RWPE2 (cell line): ENCODE measurements at regions not wholly inside any gene's neighbourhood (a gene's known extent, or its start where the extent isn't known, plus 50 kb on each side); places are given as distances from the start of the nearest gene placed in this dataset.

ENCODE experiments used
- ATAC-seq: fragments of 200-7000 bp; cut with Tn5 transposase; 3 replicates; pipeline ENCODE4 v1.9.1; 2021; ENCODE audit warnings: low read depth
- DNase-seq: peaks from one replicate; pipeline ENCODE4 v3.0.0-alpha.2; 2020; ENCODE audit warnings: low spot score
- H3K27ac ChIP-seq: fragments of 450-650 bp; 2 replicates; pipeline ENCODE4 v1.5.1; 2017; ENCODE audit warnings: mild to moderate bottlenecking; ENCODE audit not compliant: poor library complexity, severe bottlenecking
- H3K27me3 ChIP-seq: fragments of 250-450 bp; sonication (Bioruptor Pico); 2 replicates; pipeline ENCODE4 v1.5.1; 2021; ENCODE audit warnings: mild to moderate bottlenecking, moderate library complexity; ENCODE audit not compliant: insufficient read depth, poor library complexity, severe bottlenecking
- H3K36me3 ChIP-seq: fragments of 250-450 bp; sonication (Bioruptor Pico); 2 replicates; pipeline ENCODE4 v1.5.1; 2020; ENCODE audit warnings: low read depth, mild to moderate bottlenecking, moderate library complexity
- H3K4me1 ChIP-seq: fragments of 250-450 bp; sonication (Bioruptor Pico); 2 replicates; pipeline ENCODE4 v1.5.1; 2021; ENCODE audit warnings: mild to moderate bottlenecking, moderate library complexity; ENCODE audit not compliant: insufficient read depth, poor library complexity, severe bottlenecking
- H3K4me3 ChIP-seq: fragments of 250-450 bp; sonication (Bioruptor Pico); 2 replicates; pipeline ENCODE4 v1.5.1; 2021; ENCODE audit warnings: mild to moderate bottlenecking, moderate library complexity; ENCODE audit not compliant: severe bottlenecking
- H3K9me3 ChIP-seq: fragments of 250-450 bp; sonication (Bioruptor Pico); 2 replicates; pipeline ENCODE4 v1.5.1; 2021; ENCODE audit warnings: mild to moderate bottlenecking, moderate library complexity; ENCODE audit not compliant: severe bottlenecking
- TF ChIP-seq, protein P1 (sequence below): fragments of 450-650 bp; IDR thresholded peaks from one replicate; pipeline ENCODE4 v1.5.1; 2017; ENCODE audit warnings: mild to moderate bottlenecking, moderate library complexity; ENCODE audit not compliant: poor library complexity, severe bottlenecking

DNA sequence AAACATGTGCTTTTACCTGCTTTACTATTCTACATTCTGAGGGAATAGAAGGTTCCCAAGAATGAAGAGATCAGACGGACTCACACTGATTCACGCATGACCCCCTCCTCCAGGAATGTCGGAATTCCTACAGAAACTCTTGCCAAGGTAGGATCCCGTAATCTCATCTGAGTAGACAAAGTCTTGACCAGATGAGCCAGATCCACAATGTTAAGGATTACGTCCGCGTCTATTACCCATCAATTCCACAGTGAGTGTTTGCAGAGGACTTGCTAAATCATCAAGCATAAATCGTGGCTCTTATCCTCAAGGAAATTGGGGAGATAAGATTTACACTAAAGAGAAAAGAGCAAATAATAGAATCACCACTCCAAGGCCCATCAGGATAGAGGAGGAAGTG, 245.9 kb upstream of the FOXQ1 start:
- DNase-seq, result no peak
- no peaks in the 10 kb centered on the region for H3K9me3 ChIP-seq
- TF ChIP-seq, protein P1, sequence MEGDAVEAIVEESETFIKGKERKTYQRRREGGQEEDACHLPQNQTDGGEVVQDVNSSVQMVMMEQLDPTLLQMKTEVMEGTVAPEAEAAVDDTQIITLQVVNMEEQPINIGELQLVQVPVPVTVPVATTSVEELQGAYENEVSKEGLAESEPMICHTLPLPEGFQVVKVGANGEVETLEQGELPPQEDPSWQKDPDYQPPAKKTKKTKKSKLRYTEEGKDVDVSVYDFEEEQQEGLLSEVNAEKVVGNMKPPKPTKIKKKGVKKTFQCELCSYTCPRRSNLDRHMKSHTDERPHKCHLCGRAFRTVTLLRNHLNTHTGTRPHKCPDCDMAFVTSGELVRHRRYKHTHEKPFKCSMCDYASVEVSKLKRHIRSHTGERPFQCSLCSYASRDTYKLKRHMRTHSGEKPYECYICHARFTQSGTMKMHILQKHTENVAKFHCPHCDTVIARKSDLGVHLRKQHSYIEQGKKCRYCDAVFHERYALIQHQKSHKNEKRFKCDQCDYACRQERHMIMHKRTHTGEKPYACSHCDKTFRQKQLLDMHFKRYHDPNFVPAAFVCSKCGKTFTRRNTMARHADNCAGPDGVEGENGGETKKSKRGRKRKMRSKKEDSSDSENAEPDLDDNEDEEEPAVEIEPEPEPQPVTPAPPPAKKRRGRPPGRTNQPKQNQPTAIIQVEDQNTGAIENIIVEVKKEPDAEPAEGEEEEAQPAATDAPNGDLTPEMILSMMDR, result no peak
- no peaks in the 10 kb centered on the region for H3K36me3 ChIP-seq
- H3K27ac ChIP-seq, result no peak overlapping the region
- no peak for ATAC-seq
- H3K4me3 ChIP-seq, result no peak overlapping the region
- no peaks in the 10 kb centered on the region for H3K27me3 ChIP-seq
- H3K4me1 ChIP-seq, result peaks cover 15% of the 10 kb centered on the region

DNA sequence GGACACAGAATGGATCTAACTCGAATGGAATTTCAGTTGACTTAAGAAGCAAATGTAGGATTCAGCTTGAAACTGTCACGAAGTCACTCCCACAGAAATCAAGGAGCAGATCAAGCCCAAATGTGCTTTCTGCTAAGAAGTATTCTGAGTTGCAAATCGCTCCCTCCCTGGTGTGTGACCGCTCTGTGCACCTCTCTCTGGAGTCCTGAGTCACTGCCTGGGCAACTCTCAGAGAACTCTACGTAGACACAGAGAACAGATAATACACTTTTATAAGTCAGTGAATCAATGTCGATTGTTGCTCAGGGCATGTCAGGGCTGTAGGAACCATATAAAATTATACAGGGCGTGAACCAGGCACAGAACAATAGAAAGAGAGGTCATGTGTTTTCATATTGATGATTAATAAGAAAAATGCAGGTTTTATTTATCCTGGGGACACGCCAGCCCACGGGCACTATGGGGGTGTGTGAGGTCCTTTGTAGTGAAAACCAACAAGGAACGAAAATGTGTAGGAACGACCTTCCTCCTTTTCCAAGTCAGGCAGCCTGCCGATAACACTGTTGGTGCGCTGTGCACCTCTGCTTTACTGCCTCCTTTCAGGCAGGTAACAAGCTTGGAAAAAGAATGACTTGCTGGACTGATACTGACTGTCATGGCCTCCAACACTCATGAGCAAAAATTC, 248.1 kb upstream of the FOXQ1 start:
- no peak overlapping the region for H3K4me3 ChIP-seq
- H3K9me3 ChIP-seq, result no peaks in the 10 kb centered on the region
- DNase-seq (no peak), ATAC-seq (peak; percentile 91)
- peaks cover 15% of the 10 kb centered on the region for H3K4me1 ChIP-seq
- no peaks in the 10 kb centered on the region for H3K27me3 ChIP-seq
- H3K36me3 ChIP-seq, result no peaks in the 10 kb centered on the region
- TF ChIP-seq, protein P1, result no peak
- peak overlapping the region; percentile 2 for H3K27ac ChIP-seq

DNA sequence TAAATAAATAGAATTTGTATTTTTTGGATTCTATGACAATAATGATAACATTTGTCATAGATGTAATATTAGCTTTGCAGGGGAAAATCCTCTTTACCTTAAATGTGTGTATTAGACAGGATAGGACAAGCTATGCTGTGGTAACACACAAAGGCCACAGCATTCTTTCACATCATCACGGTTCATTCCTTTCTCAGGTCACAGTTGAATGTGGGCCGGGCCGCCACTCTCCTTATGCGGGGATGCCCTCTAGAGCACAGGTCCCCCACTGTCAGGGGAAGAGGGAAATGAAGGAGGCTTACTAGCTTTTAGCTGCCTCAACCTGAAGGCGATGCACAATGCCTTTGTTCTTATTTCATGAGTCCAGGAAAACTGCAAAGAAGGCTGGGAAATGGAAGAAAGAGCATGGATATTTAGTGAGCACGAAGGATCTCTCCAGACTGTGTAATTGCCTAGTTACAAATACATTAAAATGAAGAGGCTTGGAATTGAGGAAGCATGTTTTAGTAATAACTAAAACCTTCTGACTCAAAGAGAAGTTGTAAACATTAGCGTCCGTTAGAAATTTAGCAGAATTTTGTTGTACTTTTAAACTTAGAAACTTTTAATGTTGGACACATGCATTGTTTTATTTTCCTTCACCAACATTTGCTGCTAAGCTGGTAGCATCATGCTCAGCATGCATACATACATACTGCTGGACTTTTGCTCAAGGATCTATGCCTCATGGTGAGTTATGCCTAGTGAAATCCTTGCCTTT, 248.9 kb upstream of the FOXQ1 start:
- Histone ChIP-seq H3K27ac (peak overlapping the region; percentile 2), H3K4me3 (no peak overlapping the region), H3K4me1 (peaks cover 14% of the 10 kb centered on the region), H3K27me3 (no peaks in the 10 kb centered on the region), H3K36me3 (no peaks in the 10 kb centered on the region), H3K9me3 (no peaks in the 10 kb centered on the region)
- TF ChIP-seq, protein P1, result no peak
- DNase-seq (no peak), ATAC-seq (0 out of 3 replicates have a peak, but pooled peaks have one; percentile 11)

- peaks cover 10% of the 10 kb centered on the region for H3K4me1 ChIP-seq
- no peak overlapping the region for H3K27ac ChIP-seq
- TF ChIP-seq, protein P1, result no peak
- H3K4me3 ChIP-seq, result no peak overlapping the region
- H3K9me3 ChIP-seq, result no peaks in the 10 kb centered on the region
- no peaks in the 10 kb centered on the region for H3K27me3 ChIP-seq
- no peaks in the 10 kb centered on the region for H3K36me3 ChIP-seq
- ATAC-seq (no peak), DNase-seq (no peak)
These were observed 252.3 kb upstream of the FOXQ1 start for GRCh38 chr6:1059596-1059995.
